ENCODE measurements at regions not wholly inside any gene's neighbourhood (a gene's known extent, or its start where the extent isn't known, plus 50 kb on each side); places are given as distances from the start of the nearest gene placed in this dataset.

DNA sequence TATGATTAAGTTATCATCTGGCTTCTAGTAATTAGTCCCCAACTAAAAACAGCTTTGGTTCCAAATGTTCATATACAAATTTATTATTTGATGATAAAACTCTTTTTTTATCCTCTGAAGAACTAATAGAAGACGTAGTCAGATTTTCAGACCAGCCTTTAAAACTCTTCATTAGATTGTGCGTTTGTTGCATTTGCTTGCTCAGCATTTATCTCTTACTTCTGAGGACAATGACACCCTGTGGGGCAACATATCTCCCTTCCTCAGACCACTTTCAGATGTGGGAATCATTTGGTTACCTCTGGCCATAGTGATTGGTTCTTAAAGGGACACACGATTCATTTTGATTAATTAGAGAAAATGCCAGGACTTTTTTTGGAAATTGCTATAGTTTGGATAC is 481.8 kb downstream of the HAO1 start:
- TF ChIP-seq, protein P1, sequence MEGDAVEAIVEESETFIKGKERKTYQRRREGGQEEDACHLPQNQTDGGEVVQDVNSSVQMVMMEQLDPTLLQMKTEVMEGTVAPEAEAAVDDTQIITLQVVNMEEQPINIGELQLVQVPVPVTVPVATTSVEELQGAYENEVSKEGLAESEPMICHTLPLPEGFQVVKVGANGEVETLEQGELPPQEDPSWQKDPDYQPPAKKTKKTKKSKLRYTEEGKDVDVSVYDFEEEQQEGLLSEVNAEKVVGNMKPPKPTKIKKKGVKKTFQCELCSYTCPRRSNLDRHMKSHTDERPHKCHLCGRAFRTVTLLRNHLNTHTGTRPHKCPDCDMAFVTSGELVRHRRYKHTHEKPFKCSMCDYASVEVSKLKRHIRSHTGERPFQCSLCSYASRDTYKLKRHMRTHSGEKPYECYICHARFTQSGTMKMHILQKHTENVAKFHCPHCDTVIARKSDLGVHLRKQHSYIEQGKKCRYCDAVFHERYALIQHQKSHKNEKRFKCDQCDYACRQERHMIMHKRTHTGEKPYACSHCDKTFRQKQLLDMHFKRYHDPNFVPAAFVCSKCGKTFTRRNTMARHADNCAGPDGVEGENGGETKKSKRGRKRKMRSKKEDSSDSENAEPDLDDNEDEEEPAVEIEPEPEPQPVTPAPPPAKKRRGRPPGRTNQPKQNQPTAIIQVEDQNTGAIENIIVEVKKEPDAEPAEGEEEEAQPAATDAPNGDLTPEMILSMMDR (IDR thresholded peaks at IDR 0.05): no peak
- no peak for DNase-seq (ENCODE audit: low spot score)
- Mint-ChIP-seq H3K27ac (ENCODE audit: unreplicated experiment) (no peak overlapping the region), H3K4me3 (ENCODE audit: unreplicated experiment) (no peak overlapping the region), H3K9me3 (ENCODE audit: low read depth) (no peaks in the 10 kb centered on the region), H3K36me3 (ENCODE audit: low read depth) (no peaks in the 10 kb centered on the region), H3K27me3 (ENCODE audit: low read depth) (peaks cover 8% of the 10 kb centered on the region), H3K4me1 (ENCODE audit: low read depth) (no peaks in the 10 kb centered on the region)

DNA sequence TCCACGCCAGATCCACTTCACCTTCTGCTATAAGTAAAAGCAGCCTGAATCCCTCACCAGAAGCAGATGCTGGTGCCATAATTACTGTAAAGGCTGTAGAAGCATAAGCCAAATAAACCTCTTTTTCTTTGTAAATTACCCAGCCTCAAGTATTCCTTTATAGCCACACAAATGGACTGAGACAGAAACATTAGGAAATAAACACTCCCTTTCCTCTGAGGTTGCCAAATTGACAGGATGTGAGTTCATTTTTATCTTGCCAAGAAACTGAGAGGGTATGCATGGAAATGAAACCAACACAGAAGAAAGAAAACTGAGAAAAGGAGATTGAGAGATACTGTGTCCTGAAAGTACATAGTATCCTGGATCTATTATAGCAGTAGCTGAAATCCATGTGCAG is 481.2 kb downstream of the HAO1 start:
- Mint-ChIP-seq H3K27me3 (ENCODE audit: low read depth) (peaks cover 8% of the 10 kb centered on the region), H3K36me3 (ENCODE audit: low read depth) (no peaks in the 10 kb centered on the region), H3K27ac (ENCODE audit: unreplicated experiment) (no peak overlapping the region), H3K4me1 (ENCODE audit: low read depth) (no peaks in the 10 kb centered on the region), H3K4me3 (ENCODE audit: unreplicated experiment) (no peak overlapping the region), H3K9me3 (ENCODE audit: low read depth) (no peaks in the 10 kb centered on the region)
- no peak for DNase-seq (ENCODE audit: low spot score)
- TF ChIP-seq, protein P1 (IDR thresholded peaks at IDR 0.05): no peak

DNA sequence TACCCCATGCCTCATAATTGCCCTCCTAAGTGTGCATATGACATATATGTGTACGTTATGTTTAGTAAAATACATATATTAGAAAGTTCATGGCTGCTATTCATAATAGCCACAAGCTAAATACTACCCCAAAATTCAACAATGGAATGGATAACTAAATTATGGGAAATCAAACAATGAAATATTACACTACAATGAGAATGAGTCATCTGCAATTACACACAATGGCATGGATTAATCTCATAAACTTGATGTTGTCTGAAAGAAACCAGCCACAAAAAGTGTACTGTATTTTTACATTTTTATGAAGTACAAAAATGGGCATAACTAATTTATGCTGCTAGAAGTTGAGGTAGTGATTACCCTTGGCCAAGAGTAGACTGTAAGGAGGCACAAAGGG is 477.0 kb downstream of the HAO1 start:
- TF ChIP-seq, protein P1 (IDR thresholded peaks at IDR 0.05): no peak

DNA sequence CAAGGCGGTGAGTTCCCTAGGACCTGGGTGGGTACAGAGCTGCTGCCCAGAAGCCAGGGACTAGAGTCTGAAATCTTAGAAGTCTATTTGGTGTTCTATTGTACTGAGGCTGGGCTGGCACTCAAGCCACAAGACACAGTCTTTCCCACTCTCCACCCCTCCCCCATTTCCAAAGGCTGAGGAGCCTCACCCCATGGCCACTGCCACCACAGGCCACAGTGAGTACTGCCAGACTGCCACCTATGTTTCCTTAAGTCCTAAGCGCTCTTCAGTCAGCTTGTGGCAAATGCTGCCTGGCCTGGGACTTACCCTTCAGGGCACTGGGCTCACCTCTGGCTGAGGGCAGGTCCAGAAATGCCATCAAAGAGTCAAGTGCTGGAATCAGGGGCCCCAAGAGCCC is 469.3 kb downstream of the HAO1 start:
- peaks cover 17% of the 10 kb centered on the region for H3K9me3 Mint-ChIP-seq (ENCODE audit: low read depth)
- H3K27ac Mint-ChIP-seq (ENCODE audit: unreplicated experiment): no peak overlapping the region
- H3K27me3 Mint-ChIP-seq (ENCODE audit: low read depth): peaks cover 4% of the 10 kb centered on the region
- no peak for DNase-seq (ENCODE audit: low spot score)
- no peaks in the 10 kb centered on the region for H3K4me1 Mint-ChIP-seq (ENCODE audit: low read depth)
- H3K4me3 Mint-ChIP-seq (ENCODE audit: unreplicated experiment): no peak overlapping the region
- TF ChIP-seq, protein P1 (IDR thresholded peaks at IDR 0.05): no peak
- no peaks in the 10 kb centered on the region for H3K36me3 Mint-ChIP-seq (ENCODE audit: low read depth)

More for the DNA sequence above, 477.0 kb downstream of the HAO1 start:
- Mint-ChIP-seq H3K9me3 (ENCODE audit: low read depth) (peaks cover 11% of the 10 kb centered on the region), H3K27ac (ENCODE audit: unreplicated experiment) (no peak overlapping the region), H3K4me3 (ENCODE audit: unreplicated experiment) (no peak overlapping the region), H3K27me3 (ENCODE audit: low read depth) (peaks cover 5% of the 10 kb centered on the region), H3K4me1 (ENCODE audit: low read depth) (no peaks in the 10 kb centered on the region), H3K36me3 (ENCODE audit: low read depth) (no peaks in the 10 kb centered on the region)
- no peak for DNase-seq (ENCODE audit: low spot score)

DNA sequence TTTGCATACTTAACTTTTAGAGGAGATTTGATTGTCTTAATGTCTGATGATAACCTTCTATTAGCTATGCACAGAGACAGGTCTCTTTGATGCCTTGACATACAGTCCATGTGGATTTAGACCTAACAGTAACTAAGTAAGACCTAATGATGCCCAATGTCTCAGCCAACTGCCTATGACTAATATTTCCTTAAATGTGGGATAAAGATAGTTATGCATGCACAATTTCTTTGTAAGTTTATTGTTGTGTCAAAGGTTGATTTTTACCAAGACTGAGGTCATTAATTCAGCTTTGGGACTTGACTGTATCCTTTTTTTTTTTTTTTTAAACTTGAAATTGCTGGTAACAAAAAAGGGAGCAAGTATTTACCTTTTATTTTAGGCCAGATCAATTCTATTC is 450.0 kb downstream of the HAO1 start:
- H3K27ac Mint-ChIP-seq (ENCODE audit: unreplicated experiment): no peak overlapping the region
- no peak for DNase-seq (ENCODE audit: low spot score)
- no peaks in the 10 kb centered on the region for H3K27me3 Mint-ChIP-seq (ENCODE audit: low read depth)
- TF ChIP-seq, protein P1 (IDR thresholded peaks at IDR 0.05): no peak
- H3K4me1 Mint-ChIP-seq (ENCODE audit: low read depth): no peaks in the 10 kb centered on the region
- no peak overlapping the region for H3K4me3 Mint-ChIP-seq (ENCODE audit: unreplicated experiment)
- H3K36me3 Mint-ChIP-seq (ENCODE audit: low read depth): no peaks in the 10 kb centered on the region
- peaks cover 26% of the 10 kb centered on the region for H3K9me3 Mint-ChIP-seq (ENCODE audit: low read depth)
